Epithelial cell of proximal tubule (primary cell): ENCODE measurements at regions not wholly inside any gene's neighbourhood (a gene's known extent, or its start where the extent isn't known, plus 50 kb on each side); places are given as distances from the start of the nearest gene placed in this dataset.

Experiments
- DNase-seq: peaks from one replicate; pipeline ENCODE4 v3.0.0-alpha.2; 2011; ENCODE audit warnings: low read depth
- H3K4me3 ChIP-seq: 2 replicates; pipeline ENCODE4 v1.5.1; 2011; ENCODE audit warnings: low read depth, mild to moderate bottlenecking, low read length
- TF ChIP-seq, protein P1 (sequence below): conservative IDR thresholded peaks from 2 replicates; pipeline ENCODE4 v1.5.1; 2012; ENCODE audit warnings: low read depth, mild to moderate bottlenecking, low read length

DNA sequence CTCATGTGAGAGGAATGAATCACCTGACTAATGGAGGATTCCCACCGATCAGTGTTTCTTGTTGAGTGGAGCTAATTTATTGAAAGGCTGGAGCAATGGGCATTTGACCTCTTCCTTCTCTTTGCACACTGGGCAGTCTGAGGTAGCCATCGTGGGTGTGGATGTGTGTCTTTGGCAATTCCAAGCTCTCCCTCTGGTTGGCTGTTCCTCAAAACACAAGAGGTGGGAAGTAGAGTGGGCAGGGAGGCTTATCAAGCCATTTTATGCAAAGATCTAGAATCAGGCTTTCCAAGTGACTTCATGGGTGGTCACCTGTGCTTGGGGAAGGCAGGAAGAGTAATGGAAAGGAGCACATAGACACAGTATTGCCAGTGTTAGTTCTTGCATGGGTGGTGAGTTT is 154.8 kb downstream of the INSIG2 start:
- no peak overlapping the region for H3K4me3 ChIP-seq
- TF ChIP-seq, protein P1, sequence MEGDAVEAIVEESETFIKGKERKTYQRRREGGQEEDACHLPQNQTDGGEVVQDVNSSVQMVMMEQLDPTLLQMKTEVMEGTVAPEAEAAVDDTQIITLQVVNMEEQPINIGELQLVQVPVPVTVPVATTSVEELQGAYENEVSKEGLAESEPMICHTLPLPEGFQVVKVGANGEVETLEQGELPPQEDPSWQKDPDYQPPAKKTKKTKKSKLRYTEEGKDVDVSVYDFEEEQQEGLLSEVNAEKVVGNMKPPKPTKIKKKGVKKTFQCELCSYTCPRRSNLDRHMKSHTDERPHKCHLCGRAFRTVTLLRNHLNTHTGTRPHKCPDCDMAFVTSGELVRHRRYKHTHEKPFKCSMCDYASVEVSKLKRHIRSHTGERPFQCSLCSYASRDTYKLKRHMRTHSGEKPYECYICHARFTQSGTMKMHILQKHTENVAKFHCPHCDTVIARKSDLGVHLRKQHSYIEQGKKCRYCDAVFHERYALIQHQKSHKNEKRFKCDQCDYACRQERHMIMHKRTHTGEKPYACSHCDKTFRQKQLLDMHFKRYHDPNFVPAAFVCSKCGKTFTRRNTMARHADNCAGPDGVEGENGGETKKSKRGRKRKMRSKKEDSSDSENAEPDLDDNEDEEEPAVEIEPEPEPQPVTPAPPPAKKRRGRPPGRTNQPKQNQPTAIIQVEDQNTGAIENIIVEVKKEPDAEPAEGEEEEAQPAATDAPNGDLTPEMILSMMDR = no peak
- no peak for DNase-seq

DNA sequence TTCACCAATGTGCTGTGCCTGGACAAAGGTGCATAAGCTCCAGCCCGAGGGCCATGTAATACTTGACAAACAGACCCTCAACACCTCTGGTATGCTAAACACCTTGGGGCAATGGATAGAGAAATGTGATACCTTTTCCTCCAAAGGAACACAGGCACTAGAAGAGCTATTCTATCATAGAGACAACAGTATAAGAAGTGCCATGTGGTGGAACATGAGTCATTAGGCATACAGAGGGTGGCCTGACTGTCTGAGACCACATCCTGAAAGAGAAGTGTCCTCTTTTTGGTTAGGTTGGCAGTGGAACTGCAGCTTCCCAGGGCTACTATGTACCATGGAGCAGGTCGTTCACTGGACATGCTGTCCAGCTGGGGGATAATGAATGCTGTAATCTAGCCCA is 153.9 kb downstream of the INSIG2 start:
- no peak for DNase-seq
- no peak overlapping the region for H3K4me3 ChIP-seq
- TF ChIP-seq, protein P1 = no peak

DNA sequence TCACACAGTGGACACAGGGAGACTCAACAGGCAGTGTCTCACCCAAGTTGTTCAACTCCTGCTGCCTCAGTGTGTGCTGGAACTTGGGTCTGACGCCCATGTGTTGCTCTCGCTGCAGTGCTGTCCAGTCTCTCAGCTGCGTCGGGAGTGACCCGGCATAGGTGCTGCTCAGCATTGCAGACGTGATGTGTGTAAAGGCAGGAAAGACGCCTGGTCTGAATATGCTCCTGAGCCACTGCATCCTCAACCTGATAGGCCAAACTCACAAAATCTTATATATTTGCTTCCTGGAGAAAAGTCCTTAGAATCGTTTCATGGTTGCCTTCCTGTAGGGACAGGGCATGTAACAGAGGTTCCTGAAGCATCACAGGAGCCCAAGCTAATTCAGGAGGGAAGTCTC is 152.9 kb downstream of the INSIG2 start:
- DNase-seq = no peak
- no peak overlapping the region for H3K4me3 ChIP-seq
- TF ChIP-seq, protein P1 = no peak

DNA sequence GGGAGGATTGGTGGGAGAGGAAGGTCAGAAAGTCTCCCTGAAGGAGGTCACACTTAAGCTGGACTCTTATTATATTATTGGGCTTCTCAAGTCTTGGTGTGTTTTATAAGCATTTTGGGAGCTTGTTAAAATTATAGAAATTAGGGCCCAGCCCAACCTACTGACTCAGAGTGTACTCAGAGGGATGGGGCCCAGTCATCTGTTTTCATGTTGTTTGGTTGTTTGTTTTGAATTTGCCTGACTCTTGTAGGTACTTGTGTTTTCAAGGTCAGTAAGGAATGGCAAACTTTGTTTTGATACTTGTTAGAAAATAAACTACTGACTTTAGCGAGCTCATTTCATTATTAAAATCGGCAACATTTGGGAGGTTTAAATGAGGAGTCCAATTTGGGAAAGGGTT is 152.0 kb downstream of the INSIG2 start:
- TF ChIP-seq, protein P1 = no peak
- no peak overlapping the region for H3K4me3 ChIP-seq
- DNase-seq = no peak

DNA sequence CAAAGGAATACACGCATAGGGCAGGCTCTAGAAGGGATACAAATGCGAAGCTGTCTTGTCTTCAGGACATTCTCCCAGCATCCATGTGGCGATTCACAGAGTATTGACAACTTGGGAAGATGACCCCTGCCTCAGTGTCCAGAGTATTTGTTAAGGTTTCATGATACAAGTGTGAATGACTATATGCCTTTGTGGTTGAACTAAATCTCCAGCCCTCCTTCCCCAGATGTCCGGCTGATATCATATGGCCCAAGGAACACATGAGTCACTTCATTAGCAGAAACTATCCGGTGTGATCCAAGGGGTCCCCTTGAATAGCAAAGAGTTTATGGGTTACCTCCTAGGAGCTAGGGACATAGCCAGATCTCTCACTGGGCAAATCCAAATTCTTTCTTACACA is 151.0 kb downstream of the INSIG2 start:
- H3K4me3 ChIP-seq = no peak overlapping the region
- no peak for DNase-seq
- TF ChIP-seq, protein P1 = no peak

DNA sequence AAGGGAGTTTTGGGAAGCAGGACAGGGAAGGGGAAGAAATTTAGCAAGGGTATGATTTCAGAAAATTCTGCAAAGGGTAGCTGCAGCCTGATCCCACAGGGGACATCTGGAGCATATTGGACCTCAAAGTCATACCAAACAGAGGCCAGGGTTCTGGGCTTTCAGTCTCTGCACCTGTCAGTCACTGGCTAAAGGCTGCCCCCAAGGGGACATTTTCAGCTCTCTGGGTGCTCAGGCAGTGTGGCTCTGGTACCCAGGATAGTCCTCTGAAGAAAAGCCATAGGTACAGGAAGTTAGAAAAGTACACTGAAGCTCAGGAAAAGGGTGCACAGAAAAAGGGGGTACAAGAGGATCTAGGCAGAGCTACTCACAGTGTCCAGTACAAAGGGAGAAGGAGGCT is 149.2 kb downstream of the INSIG2 start:
- no peak overlapping the region for H3K4me3 ChIP-seq
- DNase-seq = no peak
- TF ChIP-seq, protein P1 = no peak

DNA sequence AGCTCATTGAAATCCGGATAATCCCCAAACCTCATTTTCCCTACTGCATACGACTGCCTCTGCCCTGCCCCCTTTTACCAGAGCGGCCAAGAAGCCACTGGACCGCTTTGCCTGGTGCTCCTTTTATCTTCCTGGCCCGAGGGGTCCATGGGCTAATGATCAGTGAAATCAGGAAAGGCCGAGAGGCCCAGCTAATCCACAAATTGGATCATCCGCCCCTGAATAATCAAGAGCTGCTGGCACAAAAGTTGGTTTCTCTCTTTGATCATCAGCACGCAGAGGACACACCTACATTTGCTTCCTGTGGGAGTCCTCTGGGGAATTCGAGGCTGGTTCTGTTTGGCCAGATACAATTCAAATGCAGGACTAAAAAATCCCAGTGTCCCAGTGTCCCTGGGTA is 144.5 kb downstream of the INSIG2 start:
- no peak for DNase-seq
- H3K4me3 ChIP-seq = no peak overlapping the region
- TF ChIP-seq, protein P1 = no peak
